Ascending aorta (tissue), 2 donors: ENCODE measurements at regions not wholly inside any gene's neighbourhood (a gene's known extent, or its start where the extent isn't known, plus 50 kb on each side); places are given as distances from the start of the nearest gene placed in this dataset.

ENCODE experiments used
- DNase-seq, 2 donors: peaks; one replicate each; pipeline ENCODE4 v3.0.0-alpha.2; 2019; ENCODE audit warnings: low spot score in 2 of 2
- H3K27ac ChIP-seq, 2 donors: fragments of 200-600 bp; sonication (generic); one replicate each; pipeline ENCODE4 v1.5.1; 2016 to 2017; ENCODE audit warnings: mild to moderate bottlenecking in 1 of 2
- H3K27me3 ChIP-seq: fragments of 200-600 bp; sonication (generic); one replicate; pipeline ENCODE4 v1.5.1; 2017
- H3K36me3 ChIP-seq, 2 donors: fragments of 200-600 bp; sonication (generic); one replicate each; pipeline ENCODE4 v1.5.1; 2016
- H3K4me1 ChIP-seq, 2 donors: fragments of 200-600 bp; sonication (generic); one replicate each; pipeline ENCODE4 v1.5.1; 2016 to 2017; ENCODE audit warnings: mild to moderate bottlenecking in 1 of 2
- H3K4me3 ChIP-seq, 2 donors: fragments of 200-600 bp; sonication (generic); one replicate each; pipeline ENCODE4 v1.5.1; 2016 to 2017; ENCODE audit warnings: mild to moderate bottlenecking in 1 of 2
- H3K9me3 ChIP-seq, 2 donors: fragments of 200-600 bp; sonication (generic); one replicate each; pipeline ENCODE4 v1.5.1; 2016
- intact Hi-C: fragments of 100-400 bp; cut with DNase I; formaldehyde crosslinking; loops from one replicate; pipeline ENCODE4 v1.15.1; 2023
- TF ChIP-seq, protein P1 (sequence below), 3 experiments: fragments of 200-600 bp in 2 of 3; fragments of 450-650 bp in 1 of 3; sonication (generic) in 2 of 3; IDR thresholded peaks; one replicate each; pipeline ENCODE4 v1.5.1; 2016 to 2019; ENCODE audit warnings: antibody characterized with exemption in 3 of 3, mild to moderate bottlenecking in 1 of 3, moderate library complexity in 1 of 3

DNA sequence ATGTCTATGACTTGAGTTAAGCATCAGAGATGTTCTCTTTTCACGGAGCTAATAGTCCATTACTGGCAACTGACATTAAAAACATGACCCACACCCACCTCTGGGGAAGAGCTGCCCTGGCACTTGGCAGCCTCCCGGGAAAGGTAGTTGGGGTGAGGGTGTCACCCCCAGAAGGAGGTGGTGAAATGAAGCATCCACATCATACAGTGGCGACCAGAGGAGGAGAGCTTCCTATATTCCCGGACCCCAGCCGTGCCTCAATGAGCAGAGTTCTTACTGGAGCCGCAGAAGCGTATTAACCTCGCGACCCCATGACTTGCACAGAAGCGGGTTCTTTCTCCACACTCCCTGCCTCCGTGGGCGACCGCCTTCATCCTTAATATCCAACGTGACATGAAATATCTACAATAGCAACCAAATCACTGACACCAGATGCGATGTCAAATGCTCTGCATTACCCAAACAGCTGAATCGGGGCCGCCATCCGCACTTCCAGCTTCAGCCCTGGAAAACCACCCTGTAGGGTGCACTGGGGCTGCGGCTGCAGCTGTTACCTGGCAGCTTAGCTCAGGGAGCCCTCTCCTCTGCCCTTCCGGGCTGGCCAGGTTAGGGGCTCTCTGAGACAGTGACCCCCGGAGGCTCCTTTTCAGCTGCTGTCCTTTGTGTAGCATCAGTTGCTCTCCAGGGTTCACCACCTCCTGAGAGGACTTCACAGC lies 103.1 kb upstream of the PARD3 start:
- H3K27ac ChIP-seq: no peak overlapping the region
- no peaks in the 10 kb centered on the region for H3K9me3 ChIP-seq
- no peak for DNase-seq
- H3K27me3 ChIP-seq: no peaks in the 10 kb centered on the region
- H3K4me3 ChIP-seq: no peak overlapping the region
- intact Hi-C loops: no loop called here
- TF ChIP-seq, protein P1, sequence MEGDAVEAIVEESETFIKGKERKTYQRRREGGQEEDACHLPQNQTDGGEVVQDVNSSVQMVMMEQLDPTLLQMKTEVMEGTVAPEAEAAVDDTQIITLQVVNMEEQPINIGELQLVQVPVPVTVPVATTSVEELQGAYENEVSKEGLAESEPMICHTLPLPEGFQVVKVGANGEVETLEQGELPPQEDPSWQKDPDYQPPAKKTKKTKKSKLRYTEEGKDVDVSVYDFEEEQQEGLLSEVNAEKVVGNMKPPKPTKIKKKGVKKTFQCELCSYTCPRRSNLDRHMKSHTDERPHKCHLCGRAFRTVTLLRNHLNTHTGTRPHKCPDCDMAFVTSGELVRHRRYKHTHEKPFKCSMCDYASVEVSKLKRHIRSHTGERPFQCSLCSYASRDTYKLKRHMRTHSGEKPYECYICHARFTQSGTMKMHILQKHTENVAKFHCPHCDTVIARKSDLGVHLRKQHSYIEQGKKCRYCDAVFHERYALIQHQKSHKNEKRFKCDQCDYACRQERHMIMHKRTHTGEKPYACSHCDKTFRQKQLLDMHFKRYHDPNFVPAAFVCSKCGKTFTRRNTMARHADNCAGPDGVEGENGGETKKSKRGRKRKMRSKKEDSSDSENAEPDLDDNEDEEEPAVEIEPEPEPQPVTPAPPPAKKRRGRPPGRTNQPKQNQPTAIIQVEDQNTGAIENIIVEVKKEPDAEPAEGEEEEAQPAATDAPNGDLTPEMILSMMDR (IDR thresholded peaks at IDR 0.05): no peak
- H3K36me3 ChIP-seq: no peaks in the 10 kb centered on the region
- no peaks in the 10 kb centered on the region for H3K4me1 ChIP-seq

DNA sequence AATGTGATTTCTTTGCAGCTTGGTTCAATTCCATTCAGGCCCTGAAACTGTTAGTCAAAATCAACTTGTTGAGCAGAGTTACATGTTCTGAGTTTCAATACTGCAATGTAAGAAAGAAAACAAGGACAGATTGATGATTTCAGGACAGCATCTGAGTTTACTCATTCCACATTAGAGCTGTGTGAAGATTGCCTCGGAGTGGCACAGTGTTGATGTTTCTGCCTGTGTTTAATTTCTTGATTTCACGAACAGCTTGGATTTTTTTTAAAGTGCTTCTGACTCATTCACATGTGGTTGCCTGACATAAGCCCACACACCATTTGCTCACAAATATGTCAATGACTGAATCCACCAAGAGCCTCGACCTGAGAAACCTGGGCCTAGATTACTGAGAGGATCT lies 101.2 kb upstream of the PARD3 start:
- no peak overlapping the region for H3K4me3 ChIP-seq
- H3K36me3 ChIP-seq: no peaks in the 10 kb centered on the region
- H3K9me3 ChIP-seq: no peaks in the 10 kb centered on the region
- no peaks in the 10 kb centered on the region for H3K4me1 ChIP-seq
- H3K27ac ChIP-seq: no peak overlapping the region
- TF ChIP-seq, protein P1 (IDR thresholded peaks at IDR 0.05): no peak
- intact Hi-C loops: no loop called here
- no peaks in the 10 kb centered on the region for H3K27me3 ChIP-seq
- DNase-seq: no peak

DNA sequence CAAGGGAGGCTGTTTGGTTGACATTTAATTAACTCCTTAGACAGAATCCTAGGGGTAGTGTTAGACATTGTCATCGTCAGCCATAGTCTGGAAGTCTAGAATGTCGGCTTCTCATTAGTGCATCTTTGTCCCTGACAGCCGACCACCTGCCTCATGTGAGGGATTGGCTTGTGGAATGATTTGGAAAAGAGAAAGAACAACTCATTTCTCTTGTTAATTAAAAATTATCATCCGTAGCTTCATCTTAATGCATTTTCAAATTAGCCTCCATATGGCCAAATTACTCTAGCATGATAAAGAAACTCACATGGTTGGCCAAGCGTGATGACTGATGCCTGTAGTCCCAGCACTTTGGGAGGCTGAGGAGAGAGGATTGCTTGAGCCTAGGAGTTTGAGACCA lies 97.7 kb upstream of the PARD3 start:
- Histone ChIP-seq H3K4me1 (peaks cover 0 to 4% of the 10 kb centered on the region in 2 donors), H3K27ac (no peak overlapping the region), H3K36me3 (no peaks in the 10 kb centered on the region), H3K4me3 (no peak overlapping the region), H3K27me3 (no peaks in the 10 kb centered on the region), H3K9me3 (no peaks in the 10 kb centered on the region)
- TF ChIP-seq, protein P1 (IDR thresholded peaks at IDR 0.05): no peak
- DNase-seq: no peak
- intact Hi-C loops: no loop called here

DNA sequence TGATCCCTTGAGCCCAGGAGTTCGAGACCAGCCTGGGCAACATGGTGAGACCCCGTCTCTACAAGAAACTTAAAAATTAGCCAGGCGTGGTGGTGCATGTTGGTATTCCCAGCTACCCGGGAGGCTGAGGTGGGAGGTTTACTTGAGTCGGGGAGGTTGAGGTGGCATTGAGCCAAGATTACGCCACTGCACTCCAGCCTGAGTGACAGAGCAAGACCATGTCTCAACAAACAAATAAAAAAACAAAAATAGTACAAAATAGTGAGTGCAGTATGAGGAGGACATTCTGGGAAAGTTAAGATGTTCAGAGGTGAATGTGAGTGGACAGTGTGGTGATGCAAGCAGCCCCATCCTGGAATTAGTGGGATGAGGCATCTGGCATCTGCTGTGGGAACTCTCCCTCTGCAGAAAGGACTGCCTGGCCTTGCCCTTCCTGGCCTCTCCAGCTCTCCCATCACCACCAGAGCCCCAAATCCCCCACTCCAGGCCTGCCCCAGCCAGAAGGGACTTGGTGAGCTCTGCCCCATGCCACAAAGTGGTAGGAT lies 96.6 kb upstream of the PARD3 start:
- no peaks in the 10 kb centered on the region for H3K27me3 ChIP-seq
- no peaks in the 10 kb centered on the region for H3K9me3 ChIP-seq
- peaks cover 0 to 4% of the 10 kb centered on the region in 2 donors for H3K4me1 ChIP-seq
- no peaks in the 10 kb centered on the region for H3K36me3 ChIP-seq
- no peak for DNase-seq
- intact Hi-C loops: no loop called here
- TF ChIP-seq, protein P1 (IDR thresholded peaks at IDR 0.05): no peak
- H3K27ac ChIP-seq: no peak overlapping the region
- H3K4me3 ChIP-seq: no peak overlapping the region

DNA sequence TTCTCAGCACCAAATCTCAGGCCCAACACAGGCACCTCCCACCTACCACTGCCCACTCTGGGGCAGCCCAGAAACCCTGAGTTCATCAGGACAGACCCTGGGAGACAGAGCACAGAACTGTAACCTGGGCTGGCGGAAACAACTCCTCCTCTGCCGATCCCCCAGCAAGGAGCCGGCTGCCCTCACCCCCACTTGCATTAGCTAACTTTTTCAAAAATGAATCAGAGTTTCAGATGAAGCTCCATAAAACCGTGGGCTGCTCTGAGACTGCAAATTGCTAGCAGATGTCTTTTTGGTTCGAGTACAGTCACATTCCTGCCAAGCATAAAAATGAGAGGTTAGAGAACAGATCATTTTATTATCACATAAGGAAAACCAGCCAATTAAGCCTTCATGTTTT lies 93.4 kb upstream of the PARD3 start:
- Histone ChIP-seq H3K27ac (no peak overlapping the region), H3K36me3 (no peaks in the 10 kb centered on the region), H3K9me3 (no peaks in the 10 kb centered on the region), H3K4me1 (peaks cover 0 to 4% of the 10 kb centered on the region in 2 donors), H3K4me3 (no peak overlapping the region), H3K27me3 (no peaks in the 10 kb centered on the region)
- intact Hi-C loops: no loop called here
- no peak for DNase-seq
- TF ChIP-seq, protein P1 (IDR thresholded peaks at IDR 0.05): no peak
